Effector memory CD4-positive, alpha-beta T cell (primary cell): ENCODE measurements at regions not wholly inside any gene's neighbourhood (a gene's known extent, or its start where the extent isn't known, plus 50 kb on each side); places are given as distances from the start of the nearest gene placed in this dataset.
"Not testable (repeated sequence)": the region's sequence is repeated elsewhere in the genome, so short reads cannot be mapped to it uniquely, and the experiment has no call there.

ENCODE experiments used
- DNase-seq, 3 donors: peaks; one replicate each; pipeline ENCODE4 v3.0.0-alpha.2; 2020
- H3K27ac ChIP-seq: 2 replicates; pipeline ENCODE4 v1.7.0; 2013; ENCODE audit warnings: mild to moderate bottlenecking, low read length, moderate library complexity; ENCODE audit not compliant: insufficient read depth, poor library complexity, severe bottlenecking
- H3K27me3 ChIP-seq: replicated peaks from 2 replicates; pipeline ENCODE4 v1.7.0; 2013; ENCODE audit warnings: mild to moderate bottlenecking, low read length; ENCODE audit not compliant: insufficient read depth, control insufficient read depth, poor library complexity, severe bottlenecking
- H3K36me3 ChIP-seq: 2 replicates; pipeline ENCODE4 v1.7.0; 2013; ENCODE audit warnings: mild to moderate bottlenecking, low read length, moderate library complexity; ENCODE audit not compliant: control insufficient read depth, insufficient read depth
- H3K4me1 ChIP-seq: 2 replicates; pipeline ENCODE4 v1.7.0; 2013; ENCODE audit warnings: low read length, mild to moderate bottlenecking; ENCODE audit not compliant: control insufficient read depth, insufficient read depth, poor library complexity, severe bottlenecking
- H3K4me3 ChIP-seq: 2 replicates; pipeline ENCODE4 v1.7.0; 2013; ENCODE audit warnings: low read length, low read depth, mild to moderate bottlenecking; ENCODE audit not compliant: insufficient read depth, poor library complexity, severe bottlenecking
- H3K9me3 ChIP-seq: 2 replicates; pipeline ENCODE4 v1.7.0; 2013; ENCODE audit warnings: mild to moderate bottlenecking, low read length, moderate library complexity; ENCODE audit not compliant: control insufficient read depth

DNA sequence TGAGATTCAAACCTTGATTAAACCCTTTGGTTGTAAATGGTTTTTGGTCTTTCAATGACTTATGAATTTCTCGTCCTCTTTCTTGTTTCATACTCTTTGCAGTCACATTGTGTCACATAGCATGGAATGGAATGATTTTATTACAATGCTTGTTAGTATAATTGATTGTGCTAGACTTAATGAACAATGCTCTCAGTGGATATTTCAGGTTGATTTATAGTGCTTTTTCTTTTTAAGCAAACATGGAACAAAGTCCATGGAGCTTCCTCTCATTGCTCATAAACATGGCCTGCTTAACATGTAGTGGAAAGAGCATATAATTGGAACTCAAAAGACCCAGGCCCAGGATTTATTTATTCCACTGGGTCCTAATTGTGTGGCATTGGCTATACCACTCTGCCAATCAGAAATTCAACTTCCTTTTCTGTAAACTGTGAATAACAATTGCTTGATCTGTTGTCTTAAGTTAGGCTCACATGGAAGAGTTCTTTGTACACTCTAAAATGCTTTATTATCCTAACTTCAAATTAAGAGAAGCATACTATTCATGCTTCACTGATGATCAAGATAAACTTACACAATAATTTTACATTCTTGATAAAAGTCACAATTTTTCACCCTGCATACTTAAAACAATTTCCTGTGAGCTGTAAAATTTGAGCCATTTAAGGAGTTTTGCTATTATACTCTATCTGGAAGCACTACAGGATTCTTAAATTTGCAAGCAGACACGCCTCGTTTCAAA is 370.5 kb upstream of the PDE3A start:
- Histone ChIP-seq H3K4me3 (no peak overlapping the region), H3K9me3 (no peaks in the 10 kb centered on the region), H3K27me3 (no peaks in the 10 kb centered on the region), H3K27ac (no peak overlapping the region), H3K4me1 (no peaks in the 10 kb centered on the region), H3K36me3 (no peaks in the 10 kb centered on the region)
- DNase-seq, result no peak

DNA sequence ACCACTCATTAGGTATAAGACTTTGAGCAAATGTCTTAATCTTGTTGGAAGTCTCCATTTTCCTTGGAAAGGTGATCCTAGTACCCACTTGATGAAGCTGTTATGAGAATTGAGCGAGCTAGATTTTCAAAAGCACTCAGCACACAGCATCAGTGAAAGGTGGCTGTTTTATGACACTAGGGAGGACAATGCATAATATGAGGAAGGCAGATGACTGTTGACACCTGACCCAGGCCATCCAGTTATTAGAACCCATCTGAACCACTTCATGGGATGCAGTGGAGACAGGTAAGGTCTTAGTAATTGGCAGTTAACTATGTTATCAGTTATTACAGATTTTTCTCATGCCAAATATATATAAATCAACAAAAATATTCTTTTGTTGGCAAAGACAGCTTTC is 369.9 kb upstream of the PDE3A start:
- H3K4me1 ChIP-seq, result no peaks in the 10 kb centered on the region

DNA sequence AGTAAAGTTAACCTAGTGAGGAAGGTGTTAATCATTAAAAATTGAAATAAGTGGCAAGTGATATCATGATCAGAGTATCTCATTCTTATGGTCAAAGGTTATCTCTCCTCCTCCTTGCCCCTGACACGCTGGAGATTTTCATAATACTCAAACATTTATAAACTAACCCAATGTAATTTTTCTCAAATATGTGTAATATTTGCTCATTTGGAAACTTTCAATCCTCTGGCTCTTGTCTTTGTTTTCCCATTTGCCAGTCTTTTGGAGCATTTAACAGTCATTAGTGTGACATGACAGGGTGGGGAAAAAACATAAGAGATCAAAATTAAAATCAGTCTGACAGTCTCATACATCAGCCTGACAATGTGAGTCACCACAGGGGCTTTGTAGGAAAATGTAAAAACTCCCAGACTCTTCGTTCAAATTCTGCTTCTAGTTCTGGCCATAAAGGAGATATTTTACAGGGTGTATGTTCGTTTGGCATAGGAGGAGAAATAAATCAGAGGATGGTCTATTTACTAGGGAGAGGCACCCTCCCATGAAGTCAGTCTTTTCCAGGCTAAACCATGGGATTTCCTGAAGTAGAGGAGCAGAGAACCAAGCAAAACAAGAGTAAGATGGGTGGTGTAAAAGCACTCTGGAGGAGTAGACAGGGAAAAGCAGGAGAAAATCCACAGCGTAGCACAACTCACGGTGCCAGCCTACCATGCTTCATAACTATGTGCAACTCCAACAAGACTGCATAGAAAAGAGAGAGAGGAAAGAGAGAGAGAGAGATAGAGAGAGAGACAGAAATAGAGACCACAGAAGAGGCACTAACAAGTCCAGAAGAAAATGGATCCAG is 369.2 kb upstream of the PDE3A start:
- no peaks in the 10 kb centered on the region for H3K4me1 ChIP-seq
- H3K27ac ChIP-seq, result no peak overlapping the region
- no peaks in the 10 kb centered on the region for H3K9me3 ChIP-seq
- no peaks in the 10 kb centered on the region for H3K36me3 ChIP-seq
- no peak for DNase-seq
- H3K27me3 ChIP-seq, result no peaks in the 10 kb centered on the region
- no peak overlapping the region for H3K4me3 ChIP-seq

More for the DNA sequence above, 369.9 kb upstream of the PDE3A start:
- Histone ChIP-seq H3K4me3 (no peak overlapping the region), H3K27ac (no peak overlapping the region), H3K27me3 (no peaks in the 10 kb centered on the region), H3K9me3 (no peaks in the 10 kb centered on the region), H3K36me3 (no peaks in the 10 kb centered on the region)
- DNase-seq, result no peak

DNA sequence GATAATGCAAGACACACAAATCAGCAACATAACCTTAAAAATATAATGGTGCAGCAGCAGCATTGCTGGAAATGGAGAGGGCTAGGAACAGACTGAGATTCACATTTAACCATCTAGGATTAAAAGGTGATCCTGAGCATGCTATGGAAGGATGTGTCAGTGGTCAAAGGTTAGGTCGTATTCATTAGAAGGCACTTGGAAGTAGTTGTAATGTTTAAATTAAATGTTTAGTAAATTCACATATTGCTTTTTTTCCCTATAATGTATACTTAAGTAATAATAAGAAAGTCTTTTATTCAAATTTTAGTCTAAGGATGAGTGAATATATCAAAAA is 368.6 kb upstream of the PDE3A start:
- no peak for DNase-seq
- H3K36me3 ChIP-seq, result no peaks in the 10 kb centered on the region
- H3K27me3 ChIP-seq, result no peaks in the 10 kb centered on the region
- H3K27ac ChIP-seq, result no peak overlapping the region
- no peaks in the 10 kb centered on the region for H3K4me1 ChIP-seq
- no peak overlapping the region for H3K4me3 ChIP-seq
- no peaks in the 10 kb centered on the region for H3K9me3 ChIP-seq

DNA sequence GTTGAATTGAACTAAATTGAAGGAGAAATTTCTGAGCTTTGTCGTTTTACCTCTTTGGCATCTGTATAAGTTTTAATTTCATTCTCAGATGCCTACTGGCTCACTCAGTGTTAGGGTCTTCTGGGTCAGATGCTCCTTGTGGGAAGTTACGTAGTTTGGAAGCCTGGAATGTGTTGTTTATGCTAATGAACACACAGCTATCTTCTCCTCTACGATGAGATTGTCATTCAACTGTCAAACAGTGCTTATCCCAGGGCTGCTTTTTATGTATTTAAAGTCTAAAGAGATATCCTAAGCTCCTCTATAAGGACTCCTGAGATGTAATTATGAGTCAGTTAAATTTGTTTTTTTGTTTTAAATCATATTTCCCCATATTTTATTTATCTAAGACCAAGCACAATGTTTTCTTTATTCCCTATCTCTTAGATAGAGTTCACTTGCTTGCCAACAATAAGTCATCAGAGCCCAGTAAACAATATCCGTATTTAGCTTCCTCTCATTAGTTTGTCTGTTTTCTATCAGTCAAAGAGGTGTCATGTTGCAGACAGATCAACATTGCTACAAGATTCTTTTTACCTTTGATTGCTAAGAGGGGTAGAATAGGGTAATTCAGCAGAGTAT is 368.0 kb upstream of the PDE3A start:
- H3K36me3 ChIP-seq, result no peaks in the 10 kb centered on the region
- H3K4me1 ChIP-seq, result no peaks in the 10 kb centered on the region
- H3K9me3 ChIP-seq, result no peaks in the 10 kb centered on the region
- H3K4me3 ChIP-seq, result no peak overlapping the region
- no peaks in the 10 kb centered on the region for H3K27me3 ChIP-seq
- DNase-seq, result no peak
- H3K27ac ChIP-seq, result no peak overlapping the region

DNA sequence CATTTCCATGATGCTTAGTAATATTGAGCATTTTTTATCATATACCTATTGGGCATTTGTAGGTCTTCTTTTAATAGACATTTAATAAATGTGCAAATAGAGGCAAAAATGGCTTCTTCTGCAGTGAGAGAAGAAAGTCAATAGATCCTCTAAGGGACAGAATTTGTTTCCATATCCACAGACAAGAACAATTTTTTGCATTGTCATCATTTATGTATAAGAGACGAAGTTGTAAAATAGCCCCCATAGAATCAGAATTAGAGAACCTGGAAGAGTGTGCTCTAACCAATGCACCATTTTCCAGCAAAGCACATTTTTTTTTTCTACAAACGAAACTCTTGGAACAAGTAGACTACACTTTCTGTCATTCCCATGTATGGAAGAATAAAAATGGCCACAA is 365.1 kb upstream of the PDE3A start:
- H3K4me1 ChIP-seq, result no peaks in the 10 kb centered on the region
- no peaks in the 10 kb centered on the region for H3K9me3 ChIP-seq
- no peak overlapping the region for H3K27ac ChIP-seq
- no peaks in the 10 kb centered on the region for H3K27me3 ChIP-seq
- no peak overlapping the region for H3K4me3 ChIP-seq
- H3K36me3 ChIP-seq, result no peaks in the 10 kb centered on the region
- no peak for DNase-seq

DNA sequence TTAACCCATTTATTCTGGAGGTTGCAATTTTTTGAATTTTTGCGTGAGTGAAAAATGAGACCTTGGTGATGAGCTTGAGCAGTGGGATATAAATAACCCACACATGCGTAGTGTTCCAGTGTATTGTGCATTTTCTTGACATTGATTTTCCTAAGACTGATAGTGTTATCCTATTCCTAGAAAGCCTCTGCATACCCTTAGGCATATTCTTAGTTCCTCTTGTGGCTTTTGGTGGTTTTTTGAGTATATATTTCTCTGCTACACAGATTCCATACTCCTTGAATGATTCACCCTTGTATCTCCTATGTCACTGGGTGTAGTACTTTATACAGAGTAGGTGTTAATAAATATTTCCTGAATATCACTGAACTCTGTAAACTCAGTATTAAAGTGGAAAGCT is 363.4 kb upstream of the PDE3A start:
- no peak overlapping the region for H3K4me3 ChIP-seq

DNA sequence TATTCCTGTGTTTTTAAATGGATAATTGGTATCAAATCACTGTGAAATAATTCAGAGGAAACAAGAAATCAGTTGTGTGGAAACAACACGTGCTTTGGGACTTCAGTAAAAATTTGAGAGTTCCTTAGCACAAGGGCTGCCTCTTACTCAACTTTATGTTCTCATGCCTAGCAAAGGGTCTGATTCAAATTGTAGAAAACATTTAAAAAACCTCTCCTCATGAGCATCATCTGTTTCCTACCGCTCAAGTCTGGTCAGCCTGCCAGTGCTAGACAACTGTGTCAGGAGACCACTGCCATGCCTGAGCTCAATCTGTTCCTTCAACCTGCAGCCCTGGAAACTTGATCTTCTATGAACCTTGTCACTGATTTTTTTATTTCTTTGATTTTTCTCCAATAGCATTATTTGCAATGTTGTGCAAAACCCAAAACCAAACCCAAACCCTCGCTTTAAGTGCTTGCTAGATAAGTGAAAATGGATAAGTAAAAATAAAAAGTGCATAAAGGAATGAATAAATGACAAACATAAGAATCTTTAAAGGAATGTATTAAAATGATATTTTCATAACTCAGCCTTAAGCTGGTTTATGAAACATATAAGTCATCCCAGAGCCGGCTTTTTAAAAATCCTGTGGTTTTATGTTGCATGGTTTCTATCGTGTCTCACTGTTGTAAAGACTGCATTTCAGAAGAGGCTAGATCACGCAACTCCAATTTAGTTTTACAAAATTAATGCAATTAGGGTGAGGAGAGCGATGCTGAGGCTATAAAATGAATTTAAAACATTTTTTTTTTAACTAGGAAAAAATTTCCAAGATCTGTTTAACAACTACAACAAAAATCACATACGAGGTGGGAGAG is 361.2 kb upstream of the PDE3A start:
- H3K27ac ChIP-seq, result no peak overlapping the region
- H3K4me1 ChIP-seq, result no peaks in the 10 kb centered on the region
- no peaks in the 10 kb centered on the region for H3K36me3 ChIP-seq
- no peaks in the 10 kb centered on the region for H3K27me3 ChIP-seq
- H3K4me3 ChIP-seq, result no peak overlapping the region
- H3K9me3 ChIP-seq, result no peaks in the 10 kb centered on the region
- DNase-seq, result no peak

More for the DNA sequence above, 363.4 kb upstream of the PDE3A start:
- H3K9me3 ChIP-seq, result no peaks in the 10 kb centered on the region
- H3K36me3 ChIP-seq, result no peaks in the 10 kb centered on the region
- no peaks in the 10 kb centered on the region for H3K27me3 ChIP-seq
- no peak for DNase-seq
- no peaks in the 10 kb centered on the region for H3K4me1 ChIP-seq
- H3K27ac ChIP-seq, result no peak overlapping the region

DNA sequence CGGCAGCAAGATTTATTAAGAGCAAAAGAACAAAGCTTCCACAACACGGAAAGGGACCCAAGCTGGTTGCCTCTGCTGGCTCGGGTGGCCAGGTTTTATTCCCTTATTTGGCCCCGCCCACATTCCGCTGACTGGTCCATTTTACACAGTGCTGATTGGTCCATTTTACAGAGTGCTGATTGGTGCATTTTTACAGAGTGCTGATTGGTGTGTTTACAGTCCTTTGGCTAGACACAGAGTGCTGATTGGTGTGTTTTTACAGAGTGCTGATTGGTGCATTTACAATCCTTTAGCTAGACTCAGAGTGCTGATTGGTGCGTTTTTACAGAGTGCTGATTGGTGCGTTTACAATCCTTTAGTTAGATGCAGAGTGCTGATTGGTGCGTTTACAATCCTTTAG is 358.4 kb upstream of the PDE3A start:
- H3K27ac ChIP-seq, H3K4me1 ChIP-seq, DNase-seq, H3K27me3 ChIP-seq, H3K9me3 ChIP-seq, H3K36me3 ChIP-seq, H3K4me3 ChIP-seq: not testable (repeated sequence)
